ENCODE measurements at regions not wholly inside any gene's neighbourhood (a gene's known extent, or its start where the extent isn't known, plus 50 kb on each side); places are given as distances from the start of the nearest gene placed in this dataset.

DNA sequence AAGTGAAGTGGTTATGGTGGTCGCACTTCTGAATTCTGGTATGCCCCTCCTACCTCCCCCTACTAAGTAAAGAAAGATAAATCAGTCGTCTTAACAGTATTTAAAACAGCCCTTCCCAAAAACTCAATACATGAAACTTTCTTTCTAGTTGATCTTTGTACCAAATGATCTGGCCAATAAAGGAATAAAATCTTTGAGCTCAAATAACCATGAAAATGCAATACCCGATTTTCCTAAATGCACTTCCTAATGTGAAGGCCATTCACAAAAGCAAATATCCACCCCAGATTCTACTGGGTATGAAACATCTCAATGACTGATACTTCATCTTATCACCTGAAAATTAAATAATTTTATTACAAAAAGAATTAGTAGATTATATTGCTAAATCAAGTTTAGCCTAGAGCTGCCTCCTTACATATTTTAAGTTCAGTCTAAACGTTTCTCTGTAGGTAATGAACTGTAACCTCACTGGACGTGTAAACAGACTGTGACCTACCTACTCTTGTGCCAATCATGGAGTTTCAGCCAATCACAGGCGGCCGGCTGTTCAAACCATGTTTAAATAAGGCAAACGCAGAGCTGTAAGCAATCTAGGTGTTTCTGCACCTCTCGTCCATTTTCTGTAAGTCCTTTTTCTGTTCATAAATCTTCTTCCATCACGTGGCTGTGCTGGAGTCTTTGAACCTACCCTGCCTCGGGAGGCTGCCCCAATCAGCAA, 146.9 kb upstream of the AKR1E2 start:
- no peak for DNase-seq (ENCODE audit: extremely low read depth, low read depth)
- H3K4me3 ChIP-seq (replicated peaks; ENCODE audit: low read depth, low read length), result no peak overlapping the region
- TF ChIP-seq, protein P1, sequence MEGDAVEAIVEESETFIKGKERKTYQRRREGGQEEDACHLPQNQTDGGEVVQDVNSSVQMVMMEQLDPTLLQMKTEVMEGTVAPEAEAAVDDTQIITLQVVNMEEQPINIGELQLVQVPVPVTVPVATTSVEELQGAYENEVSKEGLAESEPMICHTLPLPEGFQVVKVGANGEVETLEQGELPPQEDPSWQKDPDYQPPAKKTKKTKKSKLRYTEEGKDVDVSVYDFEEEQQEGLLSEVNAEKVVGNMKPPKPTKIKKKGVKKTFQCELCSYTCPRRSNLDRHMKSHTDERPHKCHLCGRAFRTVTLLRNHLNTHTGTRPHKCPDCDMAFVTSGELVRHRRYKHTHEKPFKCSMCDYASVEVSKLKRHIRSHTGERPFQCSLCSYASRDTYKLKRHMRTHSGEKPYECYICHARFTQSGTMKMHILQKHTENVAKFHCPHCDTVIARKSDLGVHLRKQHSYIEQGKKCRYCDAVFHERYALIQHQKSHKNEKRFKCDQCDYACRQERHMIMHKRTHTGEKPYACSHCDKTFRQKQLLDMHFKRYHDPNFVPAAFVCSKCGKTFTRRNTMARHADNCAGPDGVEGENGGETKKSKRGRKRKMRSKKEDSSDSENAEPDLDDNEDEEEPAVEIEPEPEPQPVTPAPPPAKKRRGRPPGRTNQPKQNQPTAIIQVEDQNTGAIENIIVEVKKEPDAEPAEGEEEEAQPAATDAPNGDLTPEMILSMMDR (IDR thresholded peaks at IDR 0.05; ENCODE audit: low read depth, low read length, missing control alignments), result no peak

DNA sequence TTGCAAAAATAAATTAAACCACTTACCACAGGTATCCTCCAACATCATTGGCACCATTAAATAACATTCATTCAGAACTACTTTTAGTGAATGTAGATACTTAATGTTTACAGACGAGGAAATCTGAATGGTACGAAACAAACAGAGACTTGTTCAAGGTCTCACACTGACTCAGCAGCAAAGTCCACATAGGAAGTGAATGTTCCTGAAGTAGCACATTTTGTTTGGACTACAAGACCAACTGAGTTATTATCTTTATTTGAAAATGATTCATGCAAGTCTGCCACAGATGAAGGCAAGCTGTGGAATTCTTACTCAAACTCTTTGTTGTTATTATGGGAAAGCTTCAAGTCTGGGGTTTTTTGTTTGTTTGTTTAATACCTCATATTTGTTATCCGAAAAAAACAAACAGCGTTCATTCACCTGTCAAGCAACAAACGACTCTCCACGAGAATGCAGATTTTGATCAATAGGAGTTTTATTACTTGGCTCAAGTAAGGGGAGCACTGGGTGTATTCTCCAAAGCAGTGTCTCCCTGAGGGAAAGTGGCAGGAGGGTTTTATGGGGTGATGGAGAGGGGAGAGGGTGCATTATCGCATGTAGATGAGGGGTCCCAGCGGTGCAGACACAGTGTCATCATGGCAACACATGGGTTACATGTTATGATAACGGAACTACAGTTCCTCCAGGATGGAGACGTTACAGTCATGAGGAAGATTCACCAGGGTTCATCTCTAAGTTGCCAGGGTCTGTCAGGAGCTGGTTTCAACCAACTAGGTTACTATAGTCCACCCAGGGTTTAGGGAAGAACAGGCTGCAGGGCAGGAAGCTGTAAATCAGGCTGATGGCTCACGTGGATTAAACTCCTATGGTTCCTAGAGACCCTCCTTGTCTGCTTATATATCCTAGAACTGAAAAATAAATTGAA, 147.7 kb upstream of the AKR1E2 start:
- no peak for DNase-seq (ENCODE audit: extremely low read depth, low read depth)
- TF ChIP-seq, protein P1 (IDR thresholded peaks at IDR 0.05; ENCODE audit: low read depth, low read length, missing control alignments), result no peak
- H3K4me3 ChIP-seq (replicated peaks; ENCODE audit: low read depth, low read length), result no peak overlapping the region

DNA sequence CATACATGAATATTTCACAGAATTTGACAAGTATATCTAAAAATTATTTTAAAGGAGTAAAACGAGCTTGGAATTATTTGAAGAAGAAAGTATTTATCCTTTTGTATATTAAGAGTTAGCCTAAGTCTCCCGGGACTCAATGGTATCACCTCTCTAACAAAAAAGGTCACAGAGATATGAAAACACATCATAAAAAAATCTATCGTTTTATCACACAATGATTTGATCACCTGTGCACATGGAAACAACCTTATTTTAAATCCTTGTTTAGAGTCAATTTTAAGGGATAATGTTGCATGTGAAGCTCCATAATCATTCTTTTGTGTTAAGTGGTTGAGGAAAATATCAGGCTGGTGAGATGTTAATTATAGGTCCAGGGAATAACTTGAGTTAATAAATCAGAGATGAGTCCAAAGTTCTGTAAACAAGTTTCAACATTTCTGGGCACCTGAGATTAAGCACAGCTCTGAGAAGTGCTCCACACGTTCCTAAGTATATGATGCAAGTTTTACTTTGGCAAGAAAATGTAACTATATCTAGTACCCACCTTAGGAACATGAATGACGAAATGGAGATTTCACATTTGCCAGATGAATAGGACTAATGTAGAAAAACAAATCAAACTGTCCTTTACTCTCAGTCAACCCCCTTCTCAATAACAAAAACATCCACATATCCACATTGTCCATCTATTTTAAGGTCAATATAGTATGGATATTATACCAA, 148.5 kb upstream of the AKR1E2 start:
- no peak for DNase-seq (ENCODE audit: extremely low read depth, low read depth)
- TF ChIP-seq, protein P1 (IDR thresholded peaks at IDR 0.05; ENCODE audit: low read depth, low read length, missing control alignments), result no peak
- H3K4me3 ChIP-seq (replicated peaks; ENCODE audit: low read depth, low read length), result no peak overlapping the region

DNA sequence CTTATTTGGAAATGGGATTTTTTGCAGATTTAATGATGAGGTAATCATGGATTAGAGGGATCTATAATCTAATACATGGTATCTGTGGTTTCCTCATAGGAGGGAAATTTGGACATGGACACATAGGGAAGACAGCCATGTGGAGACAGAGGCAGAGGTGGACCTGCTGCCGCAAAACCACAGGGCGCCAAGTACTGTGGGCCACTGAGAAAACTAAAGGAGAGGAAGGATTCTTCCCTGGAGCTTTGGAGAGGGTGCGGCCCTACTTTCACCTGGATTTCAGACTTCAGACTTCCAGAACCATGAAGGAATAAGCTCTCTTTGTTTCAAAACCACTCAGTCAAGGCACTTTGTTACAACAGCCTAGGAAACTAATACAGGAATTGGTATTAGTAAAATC, 149.4 kb upstream of the AKR1E2 start:
- TF ChIP-seq, protein P1 (IDR thresholded peaks at IDR 0.05; ENCODE audit: low read depth, low read length, missing control alignments), result no peak
- no peak overlapping the region for H3K4me3 ChIP-seq (replicated peaks; ENCODE audit: low read depth, low read length)
- DNase-seq (ENCODE audit: extremely low read depth, low read depth), result no peak

DNA sequence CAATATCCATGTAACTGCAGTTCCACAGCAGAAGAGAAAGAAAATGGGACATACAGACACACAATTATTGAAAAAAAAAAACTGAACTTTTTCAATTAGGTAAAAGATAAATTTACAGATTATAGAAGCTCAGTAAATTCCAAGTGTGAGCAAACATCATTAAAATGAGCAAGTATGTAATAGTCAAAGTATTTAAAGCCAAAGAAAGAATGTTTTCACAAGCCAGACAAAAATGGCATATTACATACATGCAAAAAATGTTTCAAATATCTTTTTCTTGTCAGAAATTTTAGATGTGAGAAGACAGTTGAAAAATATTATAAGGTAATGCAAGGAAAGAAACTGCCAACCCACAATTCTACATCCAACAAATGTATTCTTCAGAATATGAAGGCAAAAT, 150.2 kb upstream of the AKR1E2 start:
- TF ChIP-seq, protein P1 (IDR thresholded peaks at IDR 0.05; ENCODE audit: low read depth, low read length, missing control alignments), result no peak
- no peak for DNase-seq (ENCODE audit: extremely low read depth, low read depth)
- no peak overlapping the region for H3K4me3 ChIP-seq (replicated peaks; ENCODE audit: low read depth, low read length)

DNA sequence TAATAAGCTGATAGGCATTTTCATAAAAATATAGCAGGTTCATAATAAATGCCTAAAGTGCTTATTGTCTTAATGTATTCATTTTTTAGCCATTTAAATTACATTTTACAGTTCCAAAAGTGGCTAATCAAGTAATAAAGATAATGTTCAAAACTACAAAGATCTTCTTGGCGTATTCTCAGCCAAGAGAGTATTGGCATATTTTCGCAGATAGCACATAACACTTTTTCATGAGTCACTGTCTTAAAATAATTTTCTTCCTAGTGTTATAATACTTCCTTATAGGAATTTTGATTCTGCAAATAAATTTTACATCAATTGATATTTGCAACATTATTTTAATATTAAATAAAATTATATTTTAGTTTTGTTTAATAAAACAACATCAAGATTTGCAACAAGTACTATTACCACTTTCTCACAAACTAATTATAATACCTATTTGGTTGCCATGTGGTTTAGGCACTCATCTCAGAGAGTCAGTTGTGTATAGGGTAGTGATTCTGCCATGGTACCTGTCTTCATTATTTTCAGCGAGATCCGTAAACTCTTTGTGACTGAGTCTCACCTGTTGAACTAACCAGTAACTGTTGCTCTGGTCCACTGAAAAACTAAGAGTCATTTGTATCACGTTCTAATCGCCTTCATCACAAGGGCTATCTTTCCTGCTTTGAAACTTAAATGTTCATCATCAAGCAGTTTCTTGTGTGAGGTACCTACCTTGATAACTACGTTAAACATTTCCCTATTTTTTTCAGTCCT, 152.5 kb upstream of the AKR1E2 start:
- DNase-seq (ENCODE audit: extremely low read depth, low read depth), result no peak
- TF ChIP-seq, protein P1 (IDR thresholded peaks at IDR 0.05; ENCODE audit: low read depth, low read length, missing control alignments), result no peak
- no peak overlapping the region for H3K4me3 ChIP-seq (replicated peaks; ENCODE audit: low read depth, low read length)
